Gastroesophageal sphincter (tissue), 3 donors: ENCODE measurements at regions not wholly inside any gene's neighbourhood (a gene's known extent, or its start where the extent isn't known, plus 50 kb on each side); places are given as distances from the start of the nearest gene placed in this dataset.

Experiments used
- CTCF ChIP-seq, 4 experiments: fragments of 200-600 bp in 2 of 4; fragments of 450-650 bp in 2 of 4; sonication (generic) in 1 of 4; IDR thresholded peaks; one replicate each; pipeline ENCODE4 v1.5.1; 2017 to 2019; ENCODE audit warnings: antibody characterized with exemption in 4 of 4, mild to moderate bottlenecking in 2 of 4, moderate library complexity in 2 of 4
- EP300 ChIP-seq: sonication (generic); formaldehyde crosslinking; IDR thresholded peaks from one replicate; pipeline ENCODE4 v1.6.1; 2017; ENCODE audit warnings: antibody characterized with exemption, mild to moderate bottlenecking
- POLR2A ChIP-seq, 2 donors: fragments of 450-650 bp; IDR thresholded peaks; one replicate each; pipeline ENCODE4 v1.6.1; 2017; ENCODE audit warnings: antibody characterized with exemption in 2 of 2, mild to moderate bottlenecking in 2 of 2, moderate library complexity in 1 of 2
- POLR2AphosphoS5 ChIP-seq: sonication (generic); formaldehyde crosslinking; IDR thresholded peaks from one replicate; pipeline ENCODE4 v1.6.1; 2017; ENCODE audit warnings: antibody characterized with exemption

- TF ChIP-seq CTCF (IDR thresholded peaks at IDR 0.05) (no peak), POLR2A (IDR thresholded peaks at IDR 0.05) (no peak), POLR2AphosphoS5 (no peak), EP300 (no peak)
These were observed 535.2 kb downstream of the METTL4 start for GRCh38 chr18:2036086-2036485.
